Stimulated activated naive CD4-positive, alpha-beta T cell (primary cell): ENCODE measurements at regions not wholly inside any gene's neighbourhood (a gene's known extent, or its start where the extent isn't known, plus 50 kb on each side); places are given as distances from the start of the nearest gene placed in this dataset.
"Not testable (repeated sequence)": the region's sequence is repeated elsewhere in the genome, so short reads cannot be mapped to it uniquely, and the experiment has no call there.

Source experiments
- DNase-seq, 6 experiments: peaks; one replicate each; lab custom pipeline; 2025; lab: John Stamatoyannopoulos, UW

- no peak for DNase-seq
These were observed 221.0 kb downstream of the SHQ1 start for GRCh38 chr3:72627271-72627670.

DNA sequence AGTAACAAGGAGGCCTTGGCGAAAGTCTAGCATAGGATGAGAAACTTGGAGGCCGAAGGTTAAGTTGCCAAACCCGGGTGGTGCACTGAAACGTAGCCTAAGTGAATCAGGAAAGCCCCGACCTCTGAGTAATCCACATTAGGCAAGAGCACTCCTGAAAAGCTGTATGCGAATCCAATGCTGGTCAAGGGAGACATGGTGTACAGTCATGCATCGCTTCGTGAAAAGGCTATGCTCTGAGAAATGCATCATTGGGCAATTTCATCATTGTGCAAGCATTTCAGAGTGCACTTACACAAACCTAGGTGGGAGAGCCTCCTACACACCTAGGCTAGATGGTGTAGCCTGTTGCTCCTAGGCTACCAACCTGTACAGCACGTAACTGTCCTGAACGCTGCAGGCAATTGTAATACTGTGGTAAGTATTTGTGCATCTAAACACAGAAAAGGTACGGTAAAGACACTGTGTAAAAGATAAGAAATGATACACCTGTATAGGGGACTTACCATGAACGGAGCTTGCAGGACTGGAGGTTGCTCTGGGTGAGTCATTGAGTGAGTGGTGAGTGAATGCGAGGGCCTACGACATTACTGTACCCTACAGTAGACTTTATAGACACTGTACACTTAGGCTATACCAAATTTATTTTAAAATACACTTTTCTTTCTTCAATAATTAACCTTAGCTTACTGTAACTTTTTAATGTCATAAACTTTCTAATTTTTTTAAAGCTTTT lies 222.5 kb downstream of the SHQ1 start:
- no peak for DNase-seq

DNA sequence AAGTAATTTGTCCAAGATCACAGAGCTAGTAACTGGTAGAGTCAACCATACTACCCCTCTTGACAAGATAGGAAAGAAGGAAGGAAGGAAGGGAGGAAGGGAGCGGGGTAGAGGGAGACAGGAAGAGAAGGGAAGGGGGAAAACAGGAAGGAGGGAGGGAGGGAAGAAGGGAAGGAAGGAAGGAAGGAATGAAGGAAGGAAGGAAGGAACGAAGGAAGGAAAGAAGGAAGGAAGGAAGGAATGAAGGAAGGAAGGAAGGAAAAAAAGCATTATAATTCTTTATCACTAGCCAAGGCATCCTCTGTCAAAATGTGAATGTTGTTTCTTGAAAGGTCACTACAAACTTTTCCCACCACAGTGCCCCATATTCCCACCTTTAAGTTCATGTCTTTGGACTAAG lies 223.6 kb downstream of the SHQ1 start:
- no peak for DNase-seq

GRCh38 chr3:72618739-72619138 lies 229.5 kb downstream of the SHQ1 start:
- DNase-seq = no peak

DNA sequence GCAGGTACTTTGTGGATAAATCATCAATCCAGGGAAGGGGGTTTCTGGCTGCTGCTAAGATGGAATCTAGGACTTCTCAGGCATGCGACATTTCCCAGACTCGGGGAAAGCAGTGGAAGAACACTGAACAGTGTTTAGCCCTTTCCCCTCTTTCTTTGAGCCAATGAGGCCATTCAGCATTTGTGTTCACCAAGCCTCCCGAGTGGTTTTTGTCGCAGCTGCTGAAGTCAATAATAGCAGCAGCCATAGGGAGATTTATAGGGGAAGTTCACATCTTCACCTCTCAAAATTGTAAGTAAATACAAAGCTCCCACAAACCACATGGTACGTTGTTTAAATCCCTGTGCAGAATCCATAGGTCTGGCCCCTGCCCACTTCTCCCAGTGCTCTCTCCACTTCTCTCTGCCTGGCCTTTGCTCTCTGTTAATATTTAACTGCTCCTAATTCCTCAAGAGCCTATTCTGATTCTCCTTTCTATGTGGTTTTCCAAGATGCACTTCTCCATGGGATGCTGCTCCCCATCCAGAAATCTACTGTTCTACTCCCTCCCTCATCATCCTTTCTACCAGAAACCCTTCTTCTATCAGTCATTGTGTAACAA lies 230.7 kb downstream of the SHQ1 start:
- no peak for DNase-seq

GRCh38 chr3:72615776-72616175 lies 232.5 kb downstream of the SHQ1 start:
- no peak for DNase-seq

- DNase-seq = no peak
These were observed 233.1 kb downstream of the SHQ1 start for GRCh38 chr3:72615182-72615581.

DNA sequence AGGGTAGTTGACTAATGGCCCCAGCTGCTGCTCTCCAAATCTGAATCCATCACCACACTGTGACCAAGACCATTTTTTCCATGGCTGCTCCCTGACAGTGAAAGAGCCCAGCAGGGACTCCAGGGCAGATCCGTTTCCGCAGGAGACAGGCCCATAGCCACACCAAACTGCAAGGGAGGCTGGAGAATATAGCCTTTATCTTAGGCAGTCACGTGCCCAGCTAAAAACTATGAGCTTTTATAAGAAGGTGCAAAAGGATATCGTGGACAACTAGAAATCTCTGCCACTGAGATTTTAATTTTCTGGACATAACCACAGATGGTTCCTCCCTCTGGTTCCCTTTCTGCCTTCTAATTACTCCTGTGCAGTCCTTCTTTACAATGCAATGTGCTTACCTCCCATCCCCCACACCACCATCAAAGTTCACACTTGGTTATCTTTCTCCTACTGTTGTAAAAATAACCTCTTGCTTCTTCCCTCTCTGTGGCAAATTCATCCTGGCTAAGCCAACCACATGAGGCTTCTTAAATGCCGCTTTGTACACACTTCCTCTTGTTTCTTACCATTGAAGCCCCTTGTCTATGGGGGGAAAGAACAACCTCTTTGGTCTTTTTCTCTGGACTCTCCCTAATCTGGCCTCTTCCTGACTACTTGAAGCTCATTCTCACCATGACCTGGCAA lies 233.7 kb downstream of the SHQ1 start:
- DNase-seq = no peak

- no peak for DNase-seq
These were observed 234.4 kb downstream of the SHQ1 start for GRCh38 chr3:72613871-72614270.

GRCh38 chr3:72609114-72609513 lies 239.1 kb downstream of the SHQ1 start:
- DNase-seq = not testable (repeated sequence)

DNA sequence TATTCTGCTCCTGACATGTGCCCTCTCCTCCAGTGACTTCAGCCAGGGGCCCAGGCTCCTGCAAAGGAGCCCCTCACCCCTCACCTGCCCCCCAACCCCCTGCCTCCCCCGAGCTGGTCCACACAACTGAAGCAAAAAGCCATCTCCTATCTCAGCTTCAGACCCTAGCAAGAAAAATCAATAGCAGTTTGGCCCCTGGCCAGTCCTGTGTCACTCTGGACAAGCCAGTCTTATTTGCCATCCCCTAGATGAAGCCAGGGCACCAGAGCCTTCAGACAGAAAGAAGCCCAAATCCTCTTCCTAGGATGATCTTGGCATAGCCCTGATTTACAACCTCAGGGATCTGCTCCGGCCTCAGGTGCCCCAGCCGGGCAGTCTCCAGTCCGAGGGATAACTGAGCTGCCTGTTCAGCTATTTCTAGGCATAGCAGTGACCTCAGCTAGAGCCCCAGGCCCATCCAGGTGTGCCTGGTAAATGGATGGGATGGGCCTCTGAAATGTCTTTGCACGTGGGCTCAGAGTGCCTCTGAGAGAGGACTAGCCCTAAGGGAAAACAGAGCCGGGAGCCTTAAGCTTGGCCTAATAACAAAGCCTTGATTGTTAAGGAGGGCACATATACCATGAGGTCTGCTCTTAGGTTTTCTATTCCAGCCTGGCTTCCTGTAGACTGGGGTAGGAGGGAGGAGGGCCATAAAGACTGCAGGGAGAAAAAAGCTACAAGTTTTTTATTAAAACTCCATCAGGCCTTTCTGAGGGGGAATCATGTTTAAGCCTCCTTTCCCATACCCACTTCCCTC lies 242.0 kb downstream of the SHQ1 start:
- DNase-seq = no peak

GRCh38 chr3:72604328-72604727 lies 243.9 kb downstream of the SHQ1 start:
- DNase-seq = no peak

GRCh38 chr3:72601983-72602750 lies 246.1 kb downstream of the SHQ1 start:
- no peak for DNase-seq

- no peak for DNase-seq
These were observed 247.2 kb downstream of the SHQ1 start for GRCh38 chr3:72601060-72601459.

DNA sequence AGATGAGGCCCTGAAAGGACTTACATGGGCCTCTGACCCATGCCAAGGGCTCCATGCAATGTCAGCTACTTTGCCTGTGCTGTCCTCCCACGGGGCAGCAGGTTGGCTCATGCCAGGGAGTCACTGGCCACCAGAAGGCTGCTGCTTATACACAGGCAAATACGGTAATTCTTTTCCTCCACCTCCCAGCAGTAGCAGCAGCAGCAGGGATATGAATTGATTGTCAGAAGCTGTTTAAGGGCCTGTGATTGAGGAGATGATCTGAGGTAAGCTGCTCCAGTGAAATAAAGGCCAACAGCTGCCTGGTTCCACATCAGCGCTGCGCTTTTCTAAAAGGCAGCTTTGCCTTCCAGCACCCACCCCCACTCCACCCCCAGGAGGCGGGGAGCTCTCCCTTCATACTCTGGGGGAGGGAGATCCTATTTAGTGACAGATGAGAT lies 250.5 kb downstream of the SHQ1 start:
- no peak for DNase-seq

- DNase-seq = no peak
These were observed 251.2 kb downstream of the SHQ1 start for GRCh38 chr3:72597043-72597442.

- DNase-seq = no peak
These were observed 252.2 kb downstream of the SHQ1 start for GRCh38 chr3:72595927-72596610.

DNA sequence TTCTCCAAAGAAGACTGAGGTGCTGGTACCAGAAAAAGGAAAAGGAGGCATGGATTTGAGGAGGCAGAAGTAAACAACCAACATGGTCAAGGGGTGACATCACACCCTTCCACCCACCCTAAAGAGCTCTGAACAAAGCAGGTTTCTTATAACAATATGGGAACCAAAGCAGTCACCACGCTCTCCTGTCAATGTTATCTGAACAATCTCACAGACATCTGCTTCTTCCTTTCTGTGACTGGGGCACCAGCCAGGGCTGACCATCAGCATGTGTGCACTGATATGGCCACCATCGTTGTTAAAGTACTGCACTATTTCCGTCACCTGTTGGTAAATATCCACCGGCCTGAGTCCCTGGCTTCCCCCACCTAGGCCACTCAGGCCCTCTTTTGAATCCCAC lies 252.9 kb downstream of the SHQ1 start:
- DNase-seq = no peak

DNA sequence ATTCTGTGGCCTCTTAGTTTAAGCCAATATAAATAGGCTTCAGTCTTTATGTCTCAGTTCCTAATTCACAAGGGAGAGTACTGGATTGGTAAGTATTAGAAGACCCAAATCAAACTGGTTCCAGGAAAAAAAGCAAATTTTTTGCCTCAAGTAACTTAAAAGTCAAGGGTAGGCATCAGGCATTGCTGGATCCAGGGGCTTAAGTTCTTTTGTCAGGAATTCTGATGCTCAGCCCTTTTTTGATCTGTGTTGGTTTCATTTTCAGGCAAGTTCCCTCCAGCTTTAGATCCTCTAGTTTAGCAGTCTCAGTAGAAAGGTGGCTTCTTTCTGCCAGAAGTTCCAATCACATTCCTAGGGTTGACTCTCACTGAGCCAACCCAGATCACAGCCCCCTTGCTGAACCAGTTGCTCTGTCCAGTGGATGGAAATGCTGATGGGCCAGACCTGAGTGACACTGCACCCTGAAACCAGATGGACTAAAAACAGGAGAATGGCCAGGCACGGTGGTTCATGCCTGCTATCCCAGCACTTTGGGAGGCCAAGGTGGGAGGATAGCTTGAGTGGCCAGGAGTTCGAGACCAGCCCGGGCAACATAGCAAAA lies 253.5 kb downstream of the SHQ1 start:
- no peak for DNase-seq

- no peak for DNase-seq
These were observed 254.3 kb downstream of the SHQ1 start for GRCh38 chr3:72593881-72594397.
